IMR-90 (cell line): ENCODE measurements at regions not wholly inside any gene's neighbourhood (a gene's known extent, or its start where the extent isn't known, plus 50 kb on each side); places are given as distances from the start of the nearest gene placed in this dataset.

ENCODE experiments used
- ATAC-seq: fragments of 200-7000 bp; cut with Tn5 transposase; 2 replicates; pipeline ENCODE4 v1.9.1; 2020; ENCODE audit warnings: low read depth, mild to moderate bottlenecking, moderate library complexity
- BruUV-seq: library from RNA; stranded (reverse); fragments of 400-500 nt; replicated peaks from 2 replicates; lab custom pipeline; 2021; lab: Mats Ljungman, UMichigan
- CTCF ChIA-PET: fragments of 300-600 bp; formaldehyde crosslinking; extraction: SDS; loops from one replicate; lab custom pipeline; 2021; ENCODE audit warnings: antibody characterized with exemption; lab: Yijun Ruan, JAX
- POLR2A ChIA-PET: fragments of 300-600 bp; sonication (Branson Sonifier 250); formaldehyde crosslinking; loops from one replicate; lab custom pipeline; 2022; ENCODE audit warnings: antibody characterized with exemption; ENCODE audit not compliant: unreplicated experiment; lab: Charles Lee
- DNase-seq: peaks from one replicate; pipeline ENCODE4 v3.0.0; 2013
- H2AFZ ChIP-seq: replicated peaks from 2 replicates; pipeline ENCODE3; 2013; ENCODE audit warnings: low read length, mild to moderate bottlenecking; ENCODE audit not compliant: poor library complexity
- H2AK5ac ChIP-seq: 2 replicates; pipeline ENCODE4 v1.6.1; 2013; ENCODE audit warnings: low read depth, low read length, inconsistent platforms
- H2AK9ac ChIP-seq: replicated peaks from 2 replicates; pipeline ENCODE3; 2013; ENCODE audit warnings: mild to moderate bottlenecking, low read depth, low read length, moderate library complexity; ENCODE audit not compliant: poor library complexity
- H2BK120ac ChIP-seq: 2 replicates; pipeline ENCODE4 v1.6.1; 2013; ENCODE audit warnings: low read depth, low read length, inconsistent platforms
- H2BK15ac ChIP-seq: 3 replicates; pipeline ENCODE4 v1.6.1; 2013; ENCODE audit warnings: low read depth, low read length, inconsistent platforms
- H2BK20ac ChIP-seq: 2 replicates; pipeline ENCODE4 v1.6.1; 2013; ENCODE audit warnings: low read depth, mild to moderate bottlenecking, inconsistent platforms, low read length, moderate library complexity
- H2BK5ac ChIP-seq: 2 replicates; pipeline ENCODE4 v1.6.1; 2013; ENCODE audit warnings: mild to moderate bottlenecking, low read depth, low read length, inconsistent platforms; ENCODE audit not compliant: poor library complexity, severe bottlenecking
- H3K14ac ChIP-seq: replicated peaks from 2 replicates; pipeline ENCODE4 v1.6.1; 2013; ENCODE audit warnings: low read depth, low read length, inconsistent platforms
- H3K18ac ChIP-seq: 2 replicates; pipeline ENCODE4 v1.6.1; 2013; ENCODE audit warnings: low read depth, low read length, control low read depth
- H3K23ac ChIP-seq: 2 replicates; pipeline ENCODE4 v1.6.1; 2013; ENCODE audit warnings: low read depth, low read length, inconsistent platforms
- H3K27ac ChIP-seq: 2 replicates; pipeline ENCODE4 v1.5.1; 2013; ENCODE audit warnings: mild to moderate bottlenecking, control low read depth, low read length; ENCODE audit not compliant: insufficient read depth
- H3K27me3 ChIP-seq: 2 replicates; pipeline ENCODE4 v1.6.1; 2013; ENCODE audit warnings: low read length; ENCODE audit not compliant: control insufficient read depth, insufficient read depth
- H3K36me3 ChIP-seq: 2 replicates; pipeline ENCODE4 v1.6.1; 2013; ENCODE audit warnings: low read length, mixed read lengths; ENCODE audit not compliant: control insufficient read depth, insufficient read depth
- H3K4ac ChIP-seq: 2 replicates; pipeline ENCODE4 v1.6.1; 2013; ENCODE audit warnings: low read depth, low read length, inconsistent platforms
- H3K4me1 ChIP-seq: 2 replicates; pipeline ENCODE4 v1.6.1; 2013; ENCODE audit warnings: low read length, mixed read lengths; ENCODE audit not compliant: control insufficient read depth, insufficient read depth
- H3K4me2 ChIP-seq: 2 replicates; pipeline ENCODE4 v1.6.1; 2013; ENCODE audit warnings: low read depth, mild to moderate bottlenecking, control low read depth, low read length, moderate library complexity
- H3K4me3 ChIP-seq: 2 replicates; pipeline ENCODE4 v1.5.1; 2013; ENCODE audit warnings: low read depth, mild to moderate bottlenecking, control low read depth, low read length, moderate library complexity; ENCODE audit not compliant: insufficient read depth
- H3K56ac ChIP-seq: 2 replicates; pipeline ENCODE4 v1.6.1; 2013; ENCODE audit warnings: low read length, inconsistent platforms; ENCODE audit not compliant: insufficient read depth; ENCODE audit errors: extremely low read depth
- H3K79me1 ChIP-seq, 2 experiments: 2 replicates each; pipeline ENCODE4 v1.6.1; 2013; ENCODE audit warnings: low read length in 2 of 2, inconsistent platforms in 1 of 2, low read depth in 1 of 2
- H3K9ac ChIP-seq: 2 replicates; pipeline ENCODE4 v1.6.1; 2013; ENCODE audit warnings: low read depth, low read length, control low read depth
- H3K9me1 ChIP-seq: 2 replicates; pipeline ENCODE4 v1.6.1; 2013; ENCODE audit warnings: low read length, inconsistent platforms; ENCODE audit not compliant: insufficient read depth
- H3K9me3 ChIP-seq: 2 replicates; pipeline ENCODE4 v1.6.1; 2013; ENCODE audit warnings: low read length; ENCODE audit not compliant: control insufficient read depth, insufficient read depth
- H4K20me1 ChIP-seq: 2 replicates; pipeline ENCODE4 v1.6.1; 2013; ENCODE audit warnings: low read length, inconsistent platforms; ENCODE audit not compliant: insufficient read depth
- H4K5ac ChIP-seq: 2 replicates; pipeline ENCODE4 v1.6.1; 2013; ENCODE audit warnings: mild to moderate bottlenecking, low read depth, low read length, control low read depth
- H4K8ac ChIP-seq, 2 experiments: 2 replicates each; pipeline ENCODE4 v1.6.1; 2013; ENCODE audit warnings: low read depth in 2 of 2, low read length in 2 of 2, control low read depth in 1 of 2, inconsistent platforms in 1 of 2
- H4K91ac ChIP-seq: 2 replicates; pipeline ENCODE4 v1.6.1; 2013; ENCODE audit warnings: low read depth, low read length, inconsistent platforms; ENCODE audit not compliant: insufficient read depth
- BHLHE40 ChIP-seq: fragments of 150-350 bp; IDR thresholded peaks from 2 replicates; pipeline ENCODE4 v1.6.1; 2016; ENCODE audit warnings: mild to moderate bottlenecking, low read depth, low read length
- CEBPB ChIP-seq: IDR thresholded peaks from 2 replicates; pipeline ENCODE4 v1.6.1; 2012; ENCODE audit warnings: low read depth, low read length, improper control_type of control experiment
- CHD1 ChIP-seq: IDR thresholded peaks from 2 replicates; pipeline ENCODE4 v1.6.1; 2012; ENCODE audit warnings: low read depth, low read length, improper control_type of control experiment
- CTCF ChIP-seq: conservative IDR thresholded peaks from 2 replicates; pipeline ENCODE4 v1.5.1; 2012; ENCODE audit warnings: mild to moderate bottlenecking, low read depth, low read length, improper control_type of control experiment
- FOS ChIP-seq: fragments of 150-350 bp; IDR thresholded peaks from 2 replicates; pipeline ENCODE4 v1.6.1; 2016; ENCODE audit warnings: low read depth, low read length
- MAFK ChIP-seq: IDR thresholded peaks from 2 replicates; pipeline ENCODE4 v1.6.1; 2012; ENCODE audit warnings: low read depth, low read length, improper control_type of control experiment
- MAZ ChIP-seq: IDR thresholded peaks from 2 replicates; pipeline ENCODE4 v1.6.1; 2012; ENCODE audit warnings: low read depth, mild to moderate bottlenecking, low read length, improper control_type of control experiment, moderate library complexity, borderline replicate concordance
- MXI1 ChIP-seq: IDR thresholded peaks from 2 replicates; pipeline ENCODE4 v1.6.1; 2012; ENCODE audit warnings: low read depth, mild to moderate bottlenecking, low read length, moderate library complexity, borderline replicate concordance
- POLR2A ChIP-seq: IDR thresholded peaks from 2 replicates; pipeline ENCODE4 v1.6.1; 2012; ENCODE audit warnings: mild to moderate bottlenecking, low read depth, low read length
- RAD21 ChIP-seq: IDR thresholded peaks from 2 replicates; pipeline ENCODE4 v1.6.1; 2012; ENCODE audit warnings: low read length, improper control_type of control experiment
- RCOR1 ChIP-seq: IDR thresholded peaks from 2 replicates; pipeline ENCODE4 v1.6.1; 2012; ENCODE audit warnings: mild to moderate bottlenecking, low read length, improper control_type of control experiment; ENCODE audit not compliant: insufficient replicate concordance
- SMC3 ChIP-seq: fragments of 150-350 bp; IDR thresholded peaks from 2 replicates; pipeline ENCODE4 v1.6.1; 2016; ENCODE audit warnings: low read depth, mild to moderate bottlenecking, antibody characterized with exemption, low read length, moderate library complexity
- WGBS, 2 experiments: methylation state at CpG; one replicate each; pipeline versions ENCODE4 v1.1.5 to v1.1.7; 2013; ENCODE audit warnings: missing lambda C conversion rate in 2 of 2; ENCODE audit not compliant: insufficient read length in 1 of 2; ENCODE audit errors: extremely low coverage in 2 of 2; 5-methylcytosine and 5-hydroxymethylcytosine counted together
- dilution Hi-C: fragments of 300-500 bp; cut with HindIII; formaldehyde crosslinking; loops from one replicate; pipeline ENCODE4 v1.14.3; 2018; ENCODE audit warnings: low sequenced_read_pairs; ENCODE audit not compliant: unreplicated experiment
- in situ Hi-C: fragments of 300-500 bp; cut with MboI; formaldehyde crosslinking; loops from 3 replicates; pipeline ENCODE4 v1.14.3; 2019; ENCODE audit warnings: low sequenced_read_pairs, inconsistent platforms, mixed read lengths
- intact Hi-C: fragments of 100-400 bp; cut with micrococcal nuclease; formaldehyde crosslinking; loops from 2 replicates; pipeline ENCODE4 v1.10.0; 2022

- TF ChIP-seq CTCF = no peak
Observed at GRCh38 chr6:105808571-105808970, 277.6 kb upstream of the PRDM1 start (continued).

GRCh38 chr6:105807905-105808304, 278.2 kb upstream of the PRDM1 start:
- peaks cover 4% of the 10 kb centered on the region for H3K9me3 ChIP-seq
- H3K9ac ChIP-seq = no peak overlapping the region
- H4K91ac ChIP-seq = no peak overlapping the region; the same call in 1 of the 2 replicates
- ChIA-PET POLR2A (no interaction called here), CTCF (no interaction called here)
- H3K9me1 ChIP-seq = peaks cover 12% of the 10 kb centered on the region
- in situ Hi-C loops = no loop called here
- H3K14ac ChIP-seq = no peak overlapping the region
- H3K36me3 ChIP-seq = no peaks in the 10 kb centered on the region
- no TSS peak for BruUV-seq
- peak overlapping the region; percentile 42; the same call in 1 of the 2 replicates for H3K18ac ChIP-seq
- ATAC-seq (no peak), DNase-seq (no peak)
- H2AK5ac ChIP-seq = no peak overlapping the region; the same call in 1 of the 2 replicates
- no peak overlapping the region; the same call in 2 of the 3 replicates for H2BK15ac ChIP-seq
- no peak overlapping the region for H2AFZ ChIP-seq
- H3K23ac ChIP-seq = no peak overlapping the region
- H2BK5ac ChIP-seq = peak overlapping the region; percentile 99
- H3K27me3 ChIP-seq = no peaks in the 10 kb centered on the region
- no peak overlapping the region for H3K27ac ChIP-seq
- H2BK20ac ChIP-seq = 0 out of 2 replicates have a peak overlapping the region, but pooled peaks have one; percentile 21
- H4K8ac ChIP-seq = no peak overlapping the region
- H2BK120ac ChIP-seq = peak overlapping the region; percentile 35
- peak overlapping the region; percentile 1; the same call in 1 of the 2 replicates for H4K5ac ChIP-seq
- intact Hi-C loops = no loop called here
- no peak overlapping the region for H3K4me3 ChIP-seq
- H3K56ac ChIP-seq = no peak overlapping the region
- no peak overlapping the region for H3K4me2 ChIP-seq
- WGBS, 2 experiments = no CpG with 5 or more reads among the region's 4 CpGs
- peaks cover 31% of the 10 kb centered on the region; the same call in 1 of the 2 replicates for H3K4me1 ChIP-seq
- H4K20me1 ChIP-seq = no peaks in the 10 kb centered on the region
- peak overlapping the region; percentile 9; the same call in 1 of the 2 replicates for H3K4ac ChIP-seq
- no peak overlapping the region for H2AK9ac ChIP-seq
- H3K79me1 ChIP-seq = 0 out of 4 replicates have a peak, but pooled peaks cover 0 to 4% of the 10 kb centered on the region in 2 experiments
- dilution Hi-C loops = no loop called here
- TF ChIP-seq CHD1 (no peak), MXI1 (no peak), MAZ (no peak), RCOR1 (no peak), BHLHE40 (no peak), MAFK (no peak), SMC3 (no peak), POLR2A (no peak), FOS (no peak), CEBPB (no peak), CTCF (no peak), RAD21 (no peak)
